OCI-M1 (cell line): ENCODE measurements at regions not wholly inside any gene's neighbourhood (a gene's known extent, or its start where the extent isn't known, plus 50 kb on each side); places are given as distances from the start of the nearest gene placed in this dataset.
"Not testable (repeated sequence)": the region's sequence is repeated elsewhere in the genome, so short reads cannot be mapped to it uniquely, and the experiment has no call there.

ENCODE experiments used
- DNase-seq: peaks from one replicate; lab custom pipeline; 2025; lab: John Stamatoyannopoulos, UW

- no peak for DNase-seq
Observed at GRCh38 chr3:43236008-43236407, 50.3 kb upstream of the SNRK start.

DNA sequence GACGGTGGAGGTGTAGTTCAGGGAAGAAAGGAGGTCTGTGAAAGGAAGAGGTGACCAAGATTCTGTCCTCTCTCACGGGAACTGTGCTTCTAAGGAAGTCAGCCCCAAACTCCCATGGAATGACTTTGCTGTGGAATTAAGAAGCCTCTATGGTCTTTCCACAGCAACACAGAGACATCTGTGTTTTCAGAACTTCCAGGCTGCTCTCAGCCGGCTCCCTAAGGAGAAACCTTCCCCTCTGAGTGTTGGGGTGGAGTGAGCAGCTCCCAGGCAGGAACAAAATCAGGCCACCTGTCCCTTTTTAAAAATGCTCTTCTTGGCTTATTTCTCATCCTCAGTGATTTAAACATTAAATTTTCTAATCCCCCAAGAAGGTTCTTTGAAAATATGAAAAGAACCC is 53.3 kb upstream of the SNRK start:
- DNase-seq: no peak

DNA sequence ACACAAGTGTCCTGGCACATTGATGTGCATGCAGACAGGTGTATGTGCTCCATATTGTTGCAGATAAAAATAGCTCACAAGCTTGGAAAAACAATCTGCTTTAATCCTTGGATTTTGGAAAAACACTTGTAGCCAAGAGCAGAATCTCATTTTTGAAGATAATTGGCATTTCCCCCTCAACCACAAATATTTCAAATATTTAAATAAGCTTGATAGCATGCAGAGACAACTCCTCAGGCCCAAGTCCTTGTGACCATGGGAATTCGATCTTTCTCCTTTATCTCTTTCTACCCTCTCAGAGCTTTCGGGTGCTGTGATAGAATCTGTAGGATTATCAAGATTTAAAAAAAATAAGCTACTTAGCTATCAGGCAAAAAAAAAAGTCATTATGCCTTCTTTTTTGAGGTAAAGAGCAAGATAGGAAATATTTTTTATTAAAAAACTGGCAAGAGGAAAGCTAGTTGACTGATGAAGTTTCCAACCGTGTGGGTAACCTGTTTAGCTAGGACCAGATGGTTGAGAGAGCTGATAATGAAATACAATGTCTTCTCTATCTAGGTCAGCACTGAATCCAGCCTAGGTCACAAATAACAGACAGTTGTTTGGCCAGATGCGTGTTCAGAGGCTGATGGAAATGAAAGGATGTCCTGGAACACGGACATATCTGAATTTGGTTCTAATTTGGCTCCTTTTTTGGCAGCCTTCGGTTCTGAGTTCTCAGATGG is 54.9 kb upstream of the SNRK start:
- no peak for DNase-seq

DNA sequence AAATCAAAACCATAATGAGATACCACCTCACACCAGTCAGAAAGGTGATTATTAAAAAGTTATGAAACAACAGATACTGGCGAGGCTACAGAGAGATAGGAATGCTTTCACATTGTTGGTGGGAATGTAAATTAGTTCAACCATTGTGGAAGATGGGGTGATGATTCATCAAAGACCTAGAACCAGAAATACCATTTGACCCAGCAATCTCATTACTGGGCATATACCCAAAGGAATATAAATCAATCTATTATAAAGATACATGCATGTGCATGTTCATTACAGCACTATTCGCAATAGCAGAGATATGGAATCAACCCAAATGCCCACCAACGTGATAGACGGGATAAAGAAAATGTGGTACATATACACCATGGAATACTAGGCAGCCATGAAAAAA is 56.5 kb upstream of the SNRK start:
- DNase-seq: not testable (repeated sequence)

GRCh38 chr3:43227685-43228084 is 58.7 kb upstream of the SNRK start:
- not testable (repeated sequence) for DNase-seq

GRCh38 chr3:43224405-43225073 is 61.8 kb upstream of the SNRK start:
- no peak for DNase-seq

GRCh38 chr3:43223670-43224364 is 62.5 kb upstream of the SNRK start:
- DNase-seq: peak; percentile 47

DNA sequence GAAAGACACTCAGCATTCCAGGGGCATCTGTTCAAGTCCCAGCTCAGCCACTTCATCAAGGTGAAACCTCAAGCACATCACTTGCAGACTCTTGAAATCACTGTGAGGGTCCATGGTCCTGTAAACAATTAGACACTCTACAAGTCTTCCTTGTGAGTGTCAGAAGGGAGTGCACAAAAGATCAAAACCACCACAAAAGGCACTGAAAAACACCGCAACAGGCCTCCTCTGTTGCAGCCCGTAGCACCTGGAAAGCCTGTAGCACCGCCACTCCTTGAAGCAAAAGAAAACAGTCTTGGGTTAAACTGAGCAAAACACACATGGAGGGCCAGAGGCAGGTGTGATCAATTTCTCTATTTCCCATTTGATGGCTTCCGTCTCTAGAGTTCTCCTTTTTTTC is 63.8 kb upstream of the SNRK start:
- no peak for DNase-seq

DNA sequence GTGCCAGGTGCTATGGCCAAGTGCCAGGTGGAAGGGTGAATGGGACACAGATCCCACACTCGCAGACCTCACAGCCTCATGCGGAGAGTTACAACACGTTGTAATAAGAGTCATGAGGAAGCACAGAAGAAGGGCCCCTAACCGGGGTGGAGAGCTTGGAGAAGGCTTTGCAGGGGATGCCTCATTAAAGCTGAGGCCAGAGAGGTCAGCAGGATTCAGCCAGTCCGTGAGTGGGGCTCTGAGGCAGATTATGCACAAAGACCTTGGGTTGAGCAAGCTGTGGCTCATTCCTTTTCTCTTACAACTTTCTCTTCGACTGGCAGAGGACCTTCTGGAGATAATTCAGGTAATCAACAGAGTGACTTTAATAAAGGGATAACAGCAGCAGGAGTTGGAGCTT is 65.3 kb upstream of the SNRK start:
- no peak for DNase-seq

GRCh38 chr3:43219616-43220015 is 66.7 kb upstream of the SNRK start:
- DNase-seq: no peak

- DNase-seq: no peak
Observed at GRCh38 chr3:43218921-43219320, 67.4 kb upstream of the SNRK start.

DNA sequence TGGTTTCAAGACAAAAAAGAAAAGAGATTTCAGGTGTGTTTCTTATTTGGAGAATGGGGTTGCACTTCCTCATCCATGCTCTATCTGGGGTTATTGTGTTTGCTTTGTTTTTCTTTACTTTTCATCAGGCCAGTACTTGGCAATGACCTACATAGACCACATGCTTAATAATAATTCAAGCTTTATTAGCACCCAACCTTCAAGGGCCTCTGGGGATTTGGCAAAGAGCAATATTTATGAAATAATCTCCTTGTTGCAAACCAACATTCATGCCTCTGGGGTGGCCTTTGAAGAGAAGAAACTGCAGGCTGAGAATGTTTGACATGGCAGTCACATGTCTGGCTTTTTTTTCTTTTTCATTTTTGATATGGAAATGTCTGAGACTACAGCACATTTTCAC is 68.2 kb upstream of the SNRK start:
- DNase-seq: no peak

- no peak for DNase-seq
Observed at GRCh38 chr3:43217633-43218032, 68.7 kb upstream of the SNRK start.

- DNase-seq: no peak
Observed at GRCh38 chr3:43217206-43217605, 69.1 kb upstream of the SNRK start.

DNA sequence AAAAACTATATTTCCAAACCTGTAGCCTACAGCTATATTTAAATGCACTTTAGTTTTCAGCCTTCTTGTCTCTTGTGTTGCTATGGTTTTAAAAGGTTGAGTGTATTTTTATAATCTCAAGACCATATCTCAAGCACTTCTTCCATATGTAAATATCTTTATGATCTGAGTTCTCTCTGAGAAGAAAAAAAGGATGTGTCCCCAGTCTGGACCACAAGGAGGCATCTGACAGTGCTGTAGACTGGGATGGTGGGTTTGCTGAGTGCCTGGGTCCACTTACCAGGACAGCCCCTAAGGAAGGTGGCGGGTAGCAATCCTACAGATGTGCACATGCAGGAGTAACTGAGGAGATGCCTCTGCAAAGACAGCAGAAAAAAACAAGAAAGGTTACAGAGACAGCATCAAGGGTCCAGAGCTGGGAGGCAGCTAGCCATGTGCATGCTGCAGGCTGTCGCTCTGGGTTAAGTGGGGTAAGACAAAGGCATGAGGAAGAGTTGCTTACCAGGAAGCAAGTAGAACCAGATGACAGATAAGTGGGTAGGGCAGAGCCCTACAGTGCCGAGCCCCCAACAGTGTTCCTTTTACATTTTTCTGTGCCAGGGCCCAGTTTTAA is 70.6 kb upstream of the SNRK start:
- DNase-seq: no peak

GRCh38 chr3:43215138-43215537 is 71.2 kb upstream of the SNRK start:
- no peak for DNase-seq

- DNase-seq: no peak
Observed at GRCh38 chr3:43214616-43215015, 71.7 kb upstream of the SNRK start.

DNA sequence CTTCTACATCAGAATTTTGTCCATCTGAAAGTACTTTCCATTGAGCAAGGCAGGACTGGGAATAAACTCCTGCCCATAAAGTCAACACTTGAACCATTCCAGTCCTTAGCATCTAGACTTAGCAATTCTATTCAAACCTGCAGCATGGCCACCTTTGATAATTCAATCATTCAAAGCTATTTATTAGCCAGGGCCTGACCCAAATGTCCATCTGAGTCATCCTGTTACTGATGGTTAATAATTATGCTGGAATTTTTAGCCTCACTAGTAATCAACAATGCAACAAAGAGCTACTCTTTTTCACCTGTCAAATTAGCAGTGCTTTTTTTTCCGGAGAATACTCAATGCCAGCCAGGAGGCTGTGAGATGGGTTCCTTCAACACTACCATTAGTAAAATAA is 72.7 kb upstream of the SNRK start:
- DNase-seq: no peak

DNA sequence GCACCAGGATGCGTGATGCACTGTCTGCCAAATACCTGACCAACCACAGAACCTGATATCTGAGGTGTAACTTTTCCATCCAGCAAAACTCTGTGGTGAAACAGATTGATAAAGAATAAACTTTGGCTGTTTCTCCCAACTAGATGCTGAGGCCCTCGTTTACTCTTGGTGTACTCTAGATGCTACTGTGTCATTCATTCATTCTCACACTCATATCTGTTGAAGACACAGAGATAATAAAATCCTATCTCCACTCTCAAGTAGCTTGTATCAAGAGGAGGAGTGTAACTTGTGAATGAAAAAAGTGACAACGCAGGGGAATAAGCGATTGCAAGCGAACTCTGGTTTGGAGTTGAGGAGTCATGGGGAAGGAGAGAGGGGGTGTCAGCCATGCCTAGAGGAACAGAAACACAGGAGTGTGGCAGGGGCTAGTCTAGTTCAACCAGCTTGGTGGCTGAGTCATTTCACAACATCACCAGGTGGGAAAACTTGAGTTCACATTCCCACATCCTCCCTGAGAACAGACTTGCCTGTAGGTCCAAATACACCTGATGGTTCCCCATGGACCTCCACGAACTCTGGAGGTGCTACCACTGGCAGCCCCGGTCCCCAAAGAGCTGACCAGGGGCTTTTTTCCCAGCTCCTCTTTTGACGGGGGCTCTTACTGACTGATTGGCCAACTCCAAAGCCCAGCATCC is 73.3 kb upstream of the SNRK start:
- no peak for DNase-seq

DNA sequence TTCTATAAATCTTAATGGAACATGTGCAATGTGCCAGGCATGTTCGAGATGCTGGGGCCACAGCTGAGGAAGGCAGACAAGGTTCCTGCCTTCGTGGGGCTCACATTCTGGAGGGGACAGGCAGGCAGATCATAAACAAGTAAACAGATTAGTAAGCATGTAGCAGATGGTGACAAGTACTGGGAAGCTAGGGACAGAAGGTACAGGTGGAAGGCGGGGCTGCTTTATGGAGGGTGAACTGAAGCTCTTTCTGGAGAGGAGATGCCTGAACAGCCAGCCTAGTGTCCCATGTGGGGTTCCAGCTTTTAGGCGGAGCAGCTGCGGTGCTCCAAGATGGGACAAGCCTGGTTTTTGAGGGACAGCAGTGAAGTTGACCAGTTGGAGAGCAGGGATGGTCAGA is 74.7 kb upstream of the SNRK start:
- DNase-seq: no peak

- no peak for DNase-seq
Observed at GRCh38 chr3:43210049-43211027, 76.0 kb upstream of the SNRK start.
